ENCODE measurements at regions not wholly inside any gene's neighbourhood (a gene's known extent, or its start where the extent isn't known, plus 50 kb on each side); places are given as distances from the start of the nearest gene placed in this dataset.

- no peak for TF ChIP-seq CTCF (IDR thresholded peaks at IDR 0.05)
- no peak for TF ChIP-seq EZH2 (IDR thresholded peaks at IDR 0.05; ENCODE audit: borderline replicate concordance, insufficient read depth, low read depth, low read length, poor library complexity, severe bottlenecking)
Measured at GRCh38 chr5:3302228-3302627, 293.4 kb upstream of the IRX1 start.
